Loucy (cell line): ENCODE measurements at regions not wholly inside any gene's neighbourhood (a gene's known extent, or its start where the extent isn't known, plus 50 kb on each side); places are given as distances from the start of the nearest gene placed in this dataset.

Experiments
- EZH2phosphoT487 ChIP-seq: fragments of 200-600 bp; IDR thresholded peaks from 2 replicates; pipeline ENCODE4 v1.6.1; 2018; ENCODE audit warnings: antibody characterized with exemption, mild to moderate bottlenecking, moderate library complexity, borderline replicate concordance
- TF ChIP-seq, protein P1 (sequence below): fragments of 200-600 bp; sonication (generic); conservative IDR thresholded peaks from 2 replicates; pipeline ENCODE4 v1.5.1; 2014; ENCODE audit warnings: mild to moderate bottlenecking, antibody characterized with exemption, low read length

DNA sequence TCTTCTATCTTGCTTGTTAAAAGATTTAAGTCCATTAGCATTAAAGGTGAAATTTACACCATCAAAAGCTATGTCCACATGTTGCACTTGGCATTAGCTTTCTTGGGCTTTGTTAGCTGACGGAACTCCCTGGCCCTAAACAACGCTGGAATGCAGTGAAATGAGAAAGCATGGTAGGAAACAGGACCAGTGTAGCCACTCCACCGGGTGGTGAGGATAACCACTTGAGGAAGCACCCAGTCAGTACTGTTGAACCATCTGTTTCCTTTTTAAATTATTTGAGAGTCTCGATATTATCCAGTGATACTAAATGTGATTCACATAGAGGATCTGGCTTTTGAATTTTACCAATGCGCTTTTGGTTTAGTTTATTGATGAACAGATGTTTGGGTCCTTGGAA lies 374.9 kb upstream of the NOX3 start:
- TF ChIP-seq, protein P1, sequence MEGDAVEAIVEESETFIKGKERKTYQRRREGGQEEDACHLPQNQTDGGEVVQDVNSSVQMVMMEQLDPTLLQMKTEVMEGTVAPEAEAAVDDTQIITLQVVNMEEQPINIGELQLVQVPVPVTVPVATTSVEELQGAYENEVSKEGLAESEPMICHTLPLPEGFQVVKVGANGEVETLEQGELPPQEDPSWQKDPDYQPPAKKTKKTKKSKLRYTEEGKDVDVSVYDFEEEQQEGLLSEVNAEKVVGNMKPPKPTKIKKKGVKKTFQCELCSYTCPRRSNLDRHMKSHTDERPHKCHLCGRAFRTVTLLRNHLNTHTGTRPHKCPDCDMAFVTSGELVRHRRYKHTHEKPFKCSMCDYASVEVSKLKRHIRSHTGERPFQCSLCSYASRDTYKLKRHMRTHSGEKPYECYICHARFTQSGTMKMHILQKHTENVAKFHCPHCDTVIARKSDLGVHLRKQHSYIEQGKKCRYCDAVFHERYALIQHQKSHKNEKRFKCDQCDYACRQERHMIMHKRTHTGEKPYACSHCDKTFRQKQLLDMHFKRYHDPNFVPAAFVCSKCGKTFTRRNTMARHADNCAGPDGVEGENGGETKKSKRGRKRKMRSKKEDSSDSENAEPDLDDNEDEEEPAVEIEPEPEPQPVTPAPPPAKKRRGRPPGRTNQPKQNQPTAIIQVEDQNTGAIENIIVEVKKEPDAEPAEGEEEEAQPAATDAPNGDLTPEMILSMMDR, result no peak
- TF ChIP-seq EZH2phosphoT487, result no peak
